Fibroblast of pulmonary artery (primary cell): ENCODE measurements at regions not wholly inside any gene's neighbourhood (a gene's known extent, or its start where the extent isn't known, plus 50 kb on each side); places are given as distances from the start of the nearest gene placed in this dataset.

Experiments
- DNase-seq: peaks from one replicate; pipeline ENCODE4 v3.0.0-alpha.2; 2010; ENCODE audit warnings: low read depth
- H3K4me3 ChIP-seq: replicated peaks from 2 replicates; pipeline ENCODE4 v1.5.1; 2011; ENCODE audit warnings: low read depth, mild to moderate bottlenecking, control low read depth, low read length, moderate library complexity
- TF ChIP-seq, protein P1 (sequence below): IDR thresholded peaks from 2 replicates; pipeline ENCODE4 v1.5.1; 2011; ENCODE audit warnings: mild to moderate bottlenecking, control low read depth, low read length, inconsistent platforms; ENCODE audit errors: missing control alignments

DNA sequence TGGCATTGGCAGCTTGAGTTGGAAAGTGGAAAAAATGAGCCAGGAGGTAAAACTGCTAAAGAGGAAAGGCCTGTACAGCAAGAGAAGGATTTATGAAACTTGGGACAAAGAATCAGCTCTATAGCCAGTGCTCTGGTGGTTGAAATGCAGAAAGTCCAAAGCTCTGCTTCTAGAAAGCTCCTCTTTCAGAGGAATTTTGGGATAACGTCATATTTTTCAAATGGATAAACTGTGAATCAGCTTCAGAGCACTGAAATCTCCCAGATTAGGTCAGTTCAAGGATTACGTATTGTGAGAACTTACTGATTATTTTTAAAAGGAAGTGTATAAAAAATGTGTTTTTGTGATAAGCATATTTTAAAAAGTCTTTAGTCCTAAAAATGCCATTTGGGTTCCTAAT is 203.1 kb upstream of the CNOT2 start:
- TF ChIP-seq, protein P1, sequence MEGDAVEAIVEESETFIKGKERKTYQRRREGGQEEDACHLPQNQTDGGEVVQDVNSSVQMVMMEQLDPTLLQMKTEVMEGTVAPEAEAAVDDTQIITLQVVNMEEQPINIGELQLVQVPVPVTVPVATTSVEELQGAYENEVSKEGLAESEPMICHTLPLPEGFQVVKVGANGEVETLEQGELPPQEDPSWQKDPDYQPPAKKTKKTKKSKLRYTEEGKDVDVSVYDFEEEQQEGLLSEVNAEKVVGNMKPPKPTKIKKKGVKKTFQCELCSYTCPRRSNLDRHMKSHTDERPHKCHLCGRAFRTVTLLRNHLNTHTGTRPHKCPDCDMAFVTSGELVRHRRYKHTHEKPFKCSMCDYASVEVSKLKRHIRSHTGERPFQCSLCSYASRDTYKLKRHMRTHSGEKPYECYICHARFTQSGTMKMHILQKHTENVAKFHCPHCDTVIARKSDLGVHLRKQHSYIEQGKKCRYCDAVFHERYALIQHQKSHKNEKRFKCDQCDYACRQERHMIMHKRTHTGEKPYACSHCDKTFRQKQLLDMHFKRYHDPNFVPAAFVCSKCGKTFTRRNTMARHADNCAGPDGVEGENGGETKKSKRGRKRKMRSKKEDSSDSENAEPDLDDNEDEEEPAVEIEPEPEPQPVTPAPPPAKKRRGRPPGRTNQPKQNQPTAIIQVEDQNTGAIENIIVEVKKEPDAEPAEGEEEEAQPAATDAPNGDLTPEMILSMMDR: peak; percentile 46
- no peak overlapping the region for H3K4me3 ChIP-seq
- peak; percentile 91 for DNase-seq

DNA sequence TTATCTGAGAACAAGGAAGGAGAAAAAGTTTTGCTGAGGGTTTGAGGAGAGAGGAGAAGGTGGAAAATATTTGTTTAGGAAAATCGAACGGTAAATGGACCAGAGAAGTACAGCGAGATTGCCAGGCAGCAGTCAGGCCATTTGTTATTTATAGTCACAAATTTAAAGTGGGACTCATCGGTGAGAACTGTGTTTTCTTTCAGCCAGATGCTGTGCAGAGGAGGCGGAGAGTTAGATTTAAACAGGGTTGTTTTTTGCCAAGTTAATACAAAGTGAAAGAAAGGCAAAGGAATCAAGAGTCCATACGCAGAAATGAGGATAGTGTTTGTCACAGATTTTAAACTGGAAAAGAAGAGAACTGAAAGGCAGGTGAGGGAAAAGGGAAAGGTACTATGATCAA is 200.6 kb upstream of the CNOT2 start:
- H3K4me3 ChIP-seq: no peak overlapping the region

DNA sequence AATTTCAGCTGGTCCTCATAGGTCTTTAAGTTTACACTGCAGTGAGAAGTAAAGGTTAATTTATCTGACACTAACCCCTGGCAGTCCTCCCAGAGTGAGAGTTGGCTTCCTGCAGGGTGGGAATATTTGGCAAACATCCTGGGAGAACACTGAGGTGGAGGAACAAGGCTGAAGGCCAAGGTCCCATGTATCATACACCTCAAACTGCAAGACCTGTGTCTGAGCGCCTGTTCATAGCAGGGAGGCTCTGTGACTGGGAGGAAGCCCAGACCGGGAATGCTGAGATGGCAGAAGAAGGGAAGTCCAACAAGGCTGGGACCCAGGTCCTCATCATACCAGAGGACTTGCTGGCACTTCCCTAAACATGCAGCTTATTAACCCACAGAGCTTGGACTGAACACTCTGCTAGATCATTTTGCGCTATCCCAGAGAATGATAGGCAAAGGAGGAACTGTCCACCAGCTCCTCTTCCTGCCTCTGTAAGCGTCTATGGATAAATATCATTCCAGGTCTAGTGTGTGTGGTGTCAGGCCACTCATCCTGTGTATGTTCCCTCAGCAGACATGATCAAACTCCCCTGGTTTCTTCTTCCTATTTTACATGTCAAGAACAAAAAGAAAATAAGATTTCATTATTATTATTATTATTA is 199.6 kb upstream of the CNOT2 start:
- TF ChIP-seq, protein P1: no peak
- peak; percentile 33 for DNase-seq
- H3K4me3 ChIP-seq: no peak overlapping the region

More for the DNA sequence above, 200.6 kb upstream of the CNOT2 start:
- peak; percentile 4 for DNase-seq
- TF ChIP-seq, protein P1: no peak

DNA sequence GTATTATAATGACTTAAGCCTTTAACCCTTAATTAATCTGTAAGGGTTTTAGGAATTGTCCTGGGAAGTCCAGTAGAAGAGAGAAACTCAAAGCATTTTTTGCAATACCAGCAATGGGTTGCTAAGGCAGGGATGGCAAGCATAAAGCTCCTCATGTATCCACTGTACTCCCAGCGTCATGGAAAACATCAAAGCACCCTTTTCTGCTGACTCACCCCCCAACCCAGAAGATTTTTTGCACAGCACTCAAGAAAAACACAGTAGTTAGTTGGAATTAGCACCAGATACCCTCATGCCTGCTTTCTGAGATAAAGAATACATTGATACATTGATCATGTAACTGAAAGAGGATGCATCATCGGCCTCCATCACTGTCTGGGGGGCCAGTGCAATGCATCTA is 199.1 kb upstream of the CNOT2 start:
- DNase-seq: peak; percentile 14

DNA sequence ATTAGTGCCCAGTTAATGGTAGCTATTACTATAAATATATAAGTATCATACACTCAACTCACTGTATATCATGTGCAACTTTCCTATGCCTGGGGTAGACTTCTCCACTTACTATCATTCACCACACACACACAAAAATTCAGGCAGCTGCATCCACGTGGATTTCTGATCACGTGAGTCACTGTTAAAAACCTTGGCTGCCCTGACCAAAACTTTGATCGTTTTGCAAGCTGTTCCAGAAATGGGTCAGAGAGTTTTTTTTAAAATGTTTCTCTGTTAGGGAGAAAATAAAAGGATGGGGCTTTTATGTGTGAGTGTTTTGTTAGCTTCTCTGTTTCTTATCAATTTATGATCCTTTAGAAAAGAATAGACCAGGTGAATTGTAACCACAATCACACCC is 198.2 kb upstream of the CNOT2 start:
- peak; percentile 55 for DNase-seq
- TF ChIP-seq, protein P1: no peak
- H3K4me3 ChIP-seq: no peak overlapping the region

More for the DNA sequence above, 199.1 kb upstream of the CNOT2 start:
- H3K4me3 ChIP-seq: no peak overlapping the region
- TF ChIP-seq, protein P1: no peak

DNA sequence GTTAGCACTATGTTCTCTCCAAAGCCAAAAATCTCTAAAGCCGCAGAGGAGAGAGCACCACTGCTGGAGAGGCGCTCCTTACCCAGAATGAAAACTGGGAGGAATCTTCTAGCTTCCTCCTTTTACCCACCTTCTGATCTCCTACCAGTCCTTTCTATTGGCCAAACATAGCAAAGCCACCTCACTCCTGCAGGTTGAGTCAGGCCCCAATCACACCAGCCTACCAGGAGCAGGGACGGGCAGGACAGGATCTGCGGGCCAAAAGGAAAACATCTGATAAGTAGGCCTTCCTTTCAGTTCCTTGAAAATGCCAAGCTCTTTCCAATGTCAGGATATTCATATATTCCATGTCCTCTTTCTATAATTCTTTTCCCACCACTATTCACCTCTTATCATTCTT is 197.7 kb upstream of the CNOT2 start:
- H3K4me3 ChIP-seq: no peak overlapping the region
- DNase-seq: no peak
- TF ChIP-seq, protein P1: no peak
